Bronchial epithelial cell (primary cell): ENCODE measurements at regions not wholly inside any gene's neighbourhood (a gene's known extent, or its start where the extent isn't known, plus 50 kb on each side); places are given as distances from the start of the nearest gene placed in this dataset.

Source experiments
- DNase-seq: peaks from one replicate; pipeline ENCODE4 v3.0.0-alpha.2; 2010; ENCODE audit warnings: low read depth
- FAIRE-seq: peaks from 2 replicates; lab custom pipeline; 2011; peaks lifted over from hg19 to GRCh38; lab: Jason Lieb, UNC
- H3K27me3 ChIP-seq: 2 replicates; pipeline ENCODE4 v1.5.1; 2011; ENCODE audit warnings: low read length; ENCODE audit not compliant: control insufficient read depth, insufficient read depth
- H3K36me3 ChIP-seq: 2 replicates; pipeline ENCODE4 v1.5.1; 2011; ENCODE audit warnings: low read length; ENCODE audit not compliant: control insufficient read depth, insufficient read depth
- H3K4me3 ChIP-seq: 2 replicates; pipeline ENCODE4 v1.5.1; 2011; ENCODE audit warnings: mild to moderate bottlenecking, low read depth, low read length, control low read depth
- CTCF ChIP-seq: IDR thresholded peaks from 2 replicates; pipeline ENCODE4 v1.5.1; 2011; ENCODE audit warnings: mild to moderate bottlenecking, moderate library complexity, low read length, control low read depth, inconsistent platforms; ENCODE audit not compliant: insufficient read depth, severe bottlenecking

- FAIRE-seq (no peak), DNase-seq (no peak)
- H3K36me3 ChIP-seq: no peaks in the 10 kb centered on the region
- H3K4me3 ChIP-seq: no peak overlapping the region
- H3K27me3 ChIP-seq: no peaks in the 10 kb centered on the region
- TF ChIP-seq CTCF: no peak
Observed at GRCh38 chr16:86142801-86143236, 243.9 kb downstream of the IRF8 start.

- H3K4me3 ChIP-seq: no peak overlapping the region
- no peak for FAIRE-seq
- no peak for TF ChIP-seq CTCF
- no peaks in the 10 kb centered on the region for H3K27me3 ChIP-seq
- H3K36me3 ChIP-seq: no peaks in the 10 kb centered on the region
- DNase-seq: no peak
Observed at GRCh38 chr16:86143666-86144065, 244.7 kb downstream of the IRF8 start.

GRCh38 chr16:86145669-86146068 lies 246.7 kb downstream of the IRF8 start:
- Histone ChIP-seq H3K4me3 (no peak overlapping the region), H3K36me3 (no peaks in the 10 kb centered on the region), H3K27me3 (no peaks in the 10 kb centered on the region)
- no peak for TF ChIP-seq CTCF
- DNase-seq (no peak), FAIRE-seq (no peak)

GRCh38 chr16:86150641-86151238 lies 251.8 kb downstream of the IRF8 start:
- FAIRE-seq (no peak), DNase-seq (no peak)
- Histone ChIP-seq H3K27me3 (no peaks in the 10 kb centered on the region), H3K4me3 (no peak overlapping the region), H3K36me3 (no peaks in the 10 kb centered on the region)
- TF ChIP-seq CTCF: no peak

GRCh38 chr16:86151239-86151851 lies 252.4 kb downstream of the IRF8 start:
- Histone ChIP-seq H3K4me3 (no peak overlapping the region), H3K27me3 (no peaks in the 10 kb centered on the region), H3K36me3 (no peaks in the 10 kb centered on the region)
- FAIRE-seq: no peak
- no peak for DNase-seq
- TF ChIP-seq CTCF: no peak

- no peak for FAIRE-seq
- TF ChIP-seq CTCF: no peak
- DNase-seq: no peak
- Histone ChIP-seq H3K27me3 (no peaks in the 10 kb centered on the region), H3K36me3 (no peaks in the 10 kb centered on the region), H3K4me3 (no peak overlapping the region)
Observed at GRCh38 chr16:86156155-86156554, 257.2 kb downstream of the IRF8 start.
